Ascending aorta (tissue), 2 donors: ENCODE measurements at regions not wholly inside any gene's neighbourhood (a gene's known extent, or its start where the extent isn't known, plus 50 kb on each side); places are given as distances from the start of the nearest gene placed in this dataset.

Experiments used
- DNase-seq, 2 donors: peaks; one replicate each; pipeline ENCODE4 v3.0.0-alpha.2; 2019; ENCODE audit warnings: low spot score in 2 of 2
- H3K27ac ChIP-seq, 2 donors: fragments of 200-600 bp; sonication (generic); one replicate each; pipeline ENCODE4 v1.5.1; 2016 to 2017; ENCODE audit warnings: mild to moderate bottlenecking in 1 of 2
- H3K27me3 ChIP-seq: fragments of 200-600 bp; sonication (generic); one replicate; pipeline ENCODE4 v1.5.1; 2017
- H3K36me3 ChIP-seq, 2 donors: fragments of 200-600 bp; sonication (generic); one replicate each; pipeline ENCODE4 v1.5.1; 2016
- H3K4me1 ChIP-seq, 2 donors: fragments of 200-600 bp; sonication (generic); one replicate each; pipeline ENCODE4 v1.5.1; 2016 to 2017; ENCODE audit warnings: mild to moderate bottlenecking in 1 of 2
- H3K4me3 ChIP-seq, 2 donors: fragments of 200-600 bp; sonication (generic); one replicate each; pipeline ENCODE4 v1.5.1; 2016 to 2017; ENCODE audit warnings: mild to moderate bottlenecking in 1 of 2
- H3K9me3 ChIP-seq, 2 donors: fragments of 200-600 bp; sonication (generic); one replicate each; pipeline ENCODE4 v1.5.1; 2016
- CTCF ChIP-seq, 3 experiments: fragments of 200-600 bp in 2 of 3; fragments of 450-650 bp in 1 of 3; sonication (generic) in 2 of 3; IDR thresholded peaks; one replicate each; pipeline ENCODE4 v1.5.1; 2016 to 2019; ENCODE audit warnings: antibody characterized with exemption in 3 of 3, mild to moderate bottlenecking in 1 of 3, moderate library complexity in 1 of 3
- intact Hi-C: fragments of 100-400 bp; cut with DNase I; formaldehyde crosslinking; loops from one replicate; pipeline ENCODE4 v1.15.1; 2023

GRCh38 chr10:108753326-108753725, 1170.0 kb downstream of the XPNPEP1 start:
- Histone ChIP-seq H3K4me3 (no peak overlapping the region), H3K4me1 (no peaks in the 10 kb centered on the region), H3K27ac (no peak overlapping the region), H3K27me3 (no peaks in the 10 kb centered on the region), H3K36me3 (no peaks in the 10 kb centered on the region), H3K9me3 (no peaks in the 10 kb centered on the region)
- intact Hi-C loops: no loop called here
- no peak for TF ChIP-seq CTCF (IDR thresholded peaks at IDR 0.05)
- no peak for DNase-seq

GRCh38 chr10:108749042-108749441, 1174.3 kb downstream of the XPNPEP1 start:
- Histone ChIP-seq H3K36me3 (no peaks in the 10 kb centered on the region), H3K4me1 (no peaks in the 10 kb centered on the region), H3K27me3 (no peaks in the 10 kb centered on the region), H3K9me3 (no peaks in the 10 kb centered on the region), H3K27ac (no peak overlapping the region), H3K4me3 (no peak overlapping the region)
- TF ChIP-seq CTCF (IDR thresholded peaks at IDR 0.05): no peak
- intact Hi-C loops: no loop called here
- no peak for DNase-seq

- DNase-seq: no peak
- no peaks in the 10 kb centered on the region for H3K27me3 ChIP-seq
- no peak for TF ChIP-seq CTCF (IDR thresholded peaks at IDR 0.05)
- H3K4me3 ChIP-seq: no peak overlapping the region
- no peaks in the 10 kb centered on the region for H3K9me3 ChIP-seq
- H3K4me1 ChIP-seq: no peaks in the 10 kb centered on the region
- no peaks in the 10 kb centered on the region for H3K36me3 ChIP-seq
- no peak overlapping the region for H3K27ac ChIP-seq
- intact Hi-C loops: no loop called here
These were observed 1187.2 kb downstream of the XPNPEP1 start for GRCh38 chr10:108736111-108736510.

- no peaks in the 10 kb centered on the region for H3K36me3 ChIP-seq
- TF ChIP-seq CTCF (IDR thresholded peaks at IDR 0.05): no peak
- DNase-seq: no peak
- no peaks in the 10 kb centered on the region for H3K4me1 ChIP-seq
- no peak overlapping the region for H3K27ac ChIP-seq
- H3K9me3 ChIP-seq: no peaks in the 10 kb centered on the region
- H3K4me3 ChIP-seq: no peak overlapping the region
- no peaks in the 10 kb centered on the region for H3K27me3 ChIP-seq
- intact Hi-C loops: no loop called here
These were observed 1187.9 kb downstream of the XPNPEP1 start for GRCh38 chr10:108735380-108735779.

GRCh38 chr10:108721874-108722273, 1201.4 kb downstream of the XPNPEP1 start:
- intact Hi-C loops: no loop called here
- Histone ChIP-seq H3K4me1 (no peaks in the 10 kb centered on the region), H3K9me3 (no peaks in the 10 kb centered on the region), H3K4me3 (no peak overlapping the region), H3K27me3 (no peaks in the 10 kb centered on the region), H3K36me3 (no peaks in the 10 kb centered on the region), H3K27ac (no peak overlapping the region)
- no peak for DNase-seq
- TF ChIP-seq CTCF (IDR thresholded peaks at IDR 0.05): no peak

- no peaks in the 10 kb centered on the region for H3K27me3 ChIP-seq
- no peak overlapping the region for H3K4me3 ChIP-seq
- no peaks in the 10 kb centered on the region for H3K4me1 ChIP-seq
- H3K27ac ChIP-seq: no peak overlapping the region
- no peak for TF ChIP-seq CTCF (IDR thresholded peaks at IDR 0.05)
- H3K36me3 ChIP-seq: no peaks in the 10 kb centered on the region
- no peak for DNase-seq
- intact Hi-C loops: no loop called here
- H3K9me3 ChIP-seq: peaks cover 0 to 7% of the 10 kb centered on the region in 2 donors
These were observed 1207.0 kb downstream of the XPNPEP1 start for GRCh38 chr10:108716352-108716751.
